AG20443 (cell line): ENCODE measurements at regions not wholly inside any gene's neighbourhood (a gene's known extent, or its start where the extent isn't known, plus 50 kb on each side); places are given as distances from the start of the nearest gene placed in this dataset.

ENCODE experiments used
- DNase-seq: peaks from one replicate; pipeline ENCODE4 v3.0.0; 2012; ENCODE audit warnings: low spot score, mixed read lengths

GRCh38 chr3:31142543-31142942 lies 248.1 kb upstream of the GADL1 start:
- DNase-seq, result no peak

- DNase-seq, result no peak
Measured at GRCh38 chr3:31145062-31145461, 250.6 kb upstream of the GADL1 start.

- DNase-seq, result no peak
Measured at GRCh38 chr3:31147550-31147949, 253.1 kb upstream of the GADL1 start.

GRCh38 chr3:31157047-31157694 lies 262.7 kb upstream of the GADL1 start:
- DNase-seq, result no peak

GRCh38 chr3:31157893-31158620 lies 263.6 kb upstream of the GADL1 start:
- no peak for DNase-seq

- no peak for DNase-seq
Measured at GRCh38 chr3:31159331-31160039, 265.0 kb upstream of the GADL1 start.

- no peak for DNase-seq
Measured at GRCh38 chr3:31161889-31162288, 267.4 kb upstream of the GADL1 start.

GRCh38 chr3:31164381-31164780 lies 269.9 kb upstream of the GADL1 start:
- no peak for DNase-seq

GRCh38 chr3:31165399-31165860 lies 271.0 kb upstream of the GADL1 start:
- DNase-seq, result no peak

GRCh38 chr3:31166249-31166885 lies 271.9 kb upstream of the GADL1 start:
- no peak for DNase-seq

- DNase-seq, result no peak
Measured at GRCh38 chr3:31167666-31168065, 273.2 kb upstream of the GADL1 start.

GRCh38 chr3:31170932-31171670 lies 276.6 kb upstream of the GADL1 start:
- peak; percentile 85 for DNase-seq

GRCh38 chr3:31172336-31172735 lies 277.9 kb upstream of the GADL1 start:
- DNase-seq, result no peak

- DNase-seq, result no peak
Measured at GRCh38 chr3:31173118-31173718, 278.8 kb upstream of the GADL1 start.

GRCh38 chr3:31174079-31174478 lies 279.6 kb upstream of the GADL1 start:
- DNase-seq, result no peak

- no peak for DNase-seq
Measured at GRCh38 chr3:31176045-31176444, 281.6 kb upstream of the GADL1 start.

GRCh38 chr3:31178467-31178866 lies 284.0 kb upstream of the GADL1 start:
- DNase-seq, result no peak

GRCh38 chr3:31179768-31180167 lies 285.3 kb upstream of the GADL1 start:
- no peak for DNase-seq

GRCh38 chr3:31180274-31180673 lies 285.8 kb upstream of the GADL1 start:
- DNase-seq, result no peak

- no peak for DNase-seq
Measured at GRCh38 chr3:31181661-31182060, 287.2 kb upstream of the GADL1 start.

- no peak for DNase-seq
Measured at GRCh38 chr3:31182661-31183060, 288.2 kb upstream of the GADL1 start.
